HFFc6 (cell line): ENCODE measurements at regions not wholly inside any gene's neighbourhood (a gene's known extent, or its start where the extent isn't known, plus 50 kb on each side); places are given as distances from the start of the nearest gene placed in this dataset.

Experiments used
- DNase-seq: peaks from one replicate; pipeline ENCODE4 v3.0.0-alpha.2; 2018
- H3K27ac Mint-ChIP-seq: 2 replicates; pipeline ENCODE4 v1.8.0; 2020; ENCODE audit warnings: mild to moderate bottlenecking, mixed read lengths
- H3K27me3 Mint-ChIP-seq: 2 replicates; pipeline ENCODE4 v1.8.0; 2021; ENCODE audit warnings: mild to moderate bottlenecking, moderate library complexity, mixed read lengths; ENCODE audit not compliant: insufficient read depth
- H3K36me3 Mint-ChIP-seq: 2 replicates; pipeline ENCODE4 v1.8.0; 2021; ENCODE audit warnings: low read depth, mixed read lengths
- H3K4me1 Mint-ChIP-seq: 2 replicates; pipeline ENCODE4 v1.8.0; 2020; ENCODE audit warnings: low read depth, mixed read lengths
- H3K4me3 Mint-ChIP-seq: 2 replicates; pipeline ENCODE4 v1.8.0; 2020; ENCODE audit warnings: mild to moderate bottlenecking, moderate library complexity, mixed read lengths
- H3K9me3 Mint-ChIP-seq: 2 replicates; pipeline ENCODE4 v1.8.0; 2020; ENCODE audit warnings: mild to moderate bottlenecking, mixed read lengths
- CTCF ChIP-seq: fragments of 200-600 bp; sonication (generic); IDR thresholded peaks from 2 replicates; pipeline ENCODE4 v1.5.0; 2021; ENCODE audit warnings: antibody characterized with exemption, mild to moderate bottlenecking

- Mint-ChIP-seq H3K4me1 (no peaks in the 10 kb centered on the region), H3K36me3 (no peaks in the 10 kb centered on the region), H3K27me3 (no peaks in the 10 kb centered on the region; the same call in 1 of the 2 replicates), H3K27ac (no peak overlapping the region), H3K4me3 (no peak overlapping the region), H3K9me3 (peaks cover 28% of the 10 kb centered on the region)
- no peak for DNase-seq
- no peak for TF ChIP-seq CTCF
These were observed 362.7 kb downstream of the TDRD15 start for GRCh38 chr2:21486445-21486844.

- peaks cover 31% of the 10 kb centered on the region for H3K9me3 Mint-ChIP-seq
These were observed 365.3 kb downstream of the TDRD15 start for GRCh38 chr2:21489080-21489479.

GRCh38 chr2:21498016-21498415 lies 374.2 kb downstream of the TDRD15 start:
- no peak overlapping the region for H3K27ac Mint-ChIP-seq

More at GRCh38 chr2:21489080-21489479, 365.3 kb downstream of the TDRD15 start:
- no peaks in the 10 kb centered on the region for H3K4me1 Mint-ChIP-seq
- no peak overlapping the region for H3K4me3 Mint-ChIP-seq
- H3K36me3 Mint-ChIP-seq, result no peaks in the 10 kb centered on the region
- H3K27ac Mint-ChIP-seq, result no peak overlapping the region
- H3K27me3 Mint-ChIP-seq, result no peaks in the 10 kb centered on the region; the same call in 1 of the 2 replicates
- TF ChIP-seq CTCF, result no peak
- no peak for DNase-seq

GRCh38 chr2:21500401-21500945 lies 376.7 kb downstream of the TDRD15 start:
- Mint-ChIP-seq H3K27me3 (no peaks in the 10 kb centered on the region), H3K4me3 (no peak overlapping the region), H3K9me3 (peaks cover 52% of the 10 kb centered on the region), H3K4me1 (no peaks in the 10 kb centered on the region), H3K27ac (no peak overlapping the region), H3K36me3 (0 out of 2 replicates have a peak, but pooled peaks cover 2% of the 10 kb centered on the region)
- DNase-seq, result no peak
- TF ChIP-seq CTCF, result no peak

More at GRCh38 chr2:21498016-21498415, 374.2 kb downstream of the TDRD15 start:
- Mint-ChIP-seq H3K36me3 (no peaks in the 10 kb centered on the region), H3K27me3 (no peaks in the 10 kb centered on the region), H3K4me3 (no peak overlapping the region), H3K4me1 (no peaks in the 10 kb centered on the region), H3K9me3 (peaks cover 35% of the 10 kb centered on the region)
- DNase-seq, result no peak
- TF ChIP-seq CTCF, result no peak

GRCh38 chr2:21501376-21502027 lies 377.7 kb downstream of the TDRD15 start:
- Mint-ChIP-seq H3K4me1 (no peaks in the 10 kb centered on the region), H3K36me3 (peaks cover 7% of the 10 kb centered on the region; the same call in 1 of the 2 replicates), H3K27ac (no peak overlapping the region), H3K9me3 (peaks cover 57% of the 10 kb centered on the region), H3K4me3 (no peak overlapping the region), H3K27me3 (peaks cover 2% of the 10 kb centered on the region; the same call in 1 of the 2 replicates)
- no peak for TF ChIP-seq CTCF
- DNase-seq, result no peak
